GM18505 (cell line): ENCODE measurements at regions not wholly inside any gene's neighbourhood (a gene's known extent, or its start where the extent isn't known, plus 50 kb on each side); places are given as distances from the start of the nearest gene placed in this dataset.

Experiments
- ATAC-seq: cut with Tn5 transposase; IDR thresholded peaks from one replicate; pipeline ENCODE4 v1.9.1; 2021; ENCODE audit not compliant: unreplicated experiment
- POLR2A ChIP-seq: IDR thresholded peaks from 4 replicates; pipeline ENCODE4 v1.6.1; 2011; ENCODE audit warnings: borderline replicate concordance; ENCODE audit not compliant: insufficient read depth, insufficient read length; ENCODE audit errors: extremely low read depth

DNA sequence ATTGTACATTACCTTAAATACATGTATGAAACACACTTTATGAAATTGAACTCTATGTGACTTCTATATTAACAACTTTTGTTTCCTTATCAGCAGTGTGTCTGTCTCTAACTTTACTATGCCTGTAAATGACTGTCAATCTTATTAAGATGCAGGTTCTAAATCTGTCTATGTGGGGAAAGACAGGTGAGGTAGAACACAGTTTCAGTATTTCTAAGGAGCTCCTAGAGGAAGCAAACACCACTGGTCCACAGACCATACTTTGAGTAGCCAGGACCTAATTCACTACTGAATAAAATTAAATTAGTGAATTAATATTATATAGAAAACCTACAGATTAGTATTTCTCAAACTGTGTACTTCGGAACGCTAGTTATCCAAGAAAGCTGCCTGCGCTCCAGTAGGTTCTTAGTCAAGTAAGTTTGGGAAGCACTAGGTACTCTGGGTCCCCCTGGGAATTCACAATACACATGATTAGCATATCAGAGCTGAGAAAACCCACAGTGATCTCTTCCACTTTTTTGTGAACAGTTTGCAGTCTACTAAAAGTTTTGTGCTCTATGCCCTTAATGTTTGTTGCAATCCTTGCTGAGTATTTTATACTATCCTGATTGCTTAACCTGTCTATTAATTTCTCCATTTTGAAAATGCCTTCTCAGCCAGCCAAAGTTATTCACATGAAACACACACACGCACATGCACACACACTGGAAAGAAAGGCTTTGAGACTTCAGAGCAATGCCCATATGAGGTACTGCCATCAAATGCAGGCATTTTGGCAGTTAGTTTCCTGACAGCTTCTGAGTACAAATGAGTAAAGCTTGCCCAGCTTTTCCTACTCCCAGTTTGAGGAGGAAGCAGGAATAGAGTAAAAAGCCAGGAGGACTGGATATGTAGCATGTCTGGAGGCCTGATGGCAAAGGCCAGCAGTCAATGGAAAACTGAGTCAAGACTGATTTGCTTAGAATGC lies 133.6 kb upstream of the CPEB2 start:
- no peak for TF ChIP-seq POLR2A
- no peak for ATAC-seq

DNA sequence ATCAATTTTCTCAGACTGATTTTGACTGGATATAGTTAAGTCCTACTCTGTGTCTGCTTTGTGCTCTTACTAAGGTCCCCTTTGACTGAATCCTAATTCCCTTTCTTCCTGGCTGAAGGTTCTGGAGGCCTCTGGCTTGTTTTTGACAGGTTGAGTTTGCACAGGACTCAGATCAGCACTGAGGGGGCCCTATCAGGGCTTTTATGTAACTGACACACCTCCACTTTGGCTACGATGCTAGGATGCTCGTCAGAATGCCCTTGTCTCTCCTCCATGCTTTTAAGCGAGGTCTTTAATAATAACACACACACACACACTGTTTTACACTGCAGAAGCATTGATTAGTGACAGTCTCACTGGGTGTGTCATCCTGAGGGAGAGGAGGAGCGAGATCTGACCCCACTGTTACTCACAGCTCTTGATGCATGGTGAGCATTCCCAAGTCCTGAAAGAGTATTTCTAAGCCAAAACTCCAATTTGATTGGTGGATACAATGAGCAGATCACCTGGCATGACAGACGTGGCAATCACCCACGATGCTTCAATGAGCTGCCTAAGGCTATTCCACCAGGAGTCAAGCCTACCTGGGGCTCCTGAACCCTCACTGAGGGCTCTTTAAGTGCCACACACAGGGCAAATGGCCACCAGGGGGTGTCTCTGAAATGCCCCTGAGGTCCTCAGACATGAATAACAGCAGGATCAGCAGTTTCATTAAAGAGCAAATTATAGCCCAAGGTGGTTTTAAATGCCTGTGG lies 130.4 kb upstream of the CPEB2 start:
- no peak for TF ChIP-seq POLR2A
- no peak for ATAC-seq

- peak; percentile 52 for ATAC-seq
- TF ChIP-seq POLR2A = no peak
These were observed 127.3 kb upstream of the CPEB2 start for GRCh38 chr4:14874990-14875389.

- TF ChIP-seq POLR2A = no peak
- ATAC-seq = peak; percentile 41
These were observed 124.7 kb upstream of the CPEB2 start for GRCh38 chr4:14877246-14878225.

- no peak for ATAC-seq
These were observed 123.6 kb upstream of the CPEB2 start for GRCh38 chr4:14878681-14879080.

DNA sequence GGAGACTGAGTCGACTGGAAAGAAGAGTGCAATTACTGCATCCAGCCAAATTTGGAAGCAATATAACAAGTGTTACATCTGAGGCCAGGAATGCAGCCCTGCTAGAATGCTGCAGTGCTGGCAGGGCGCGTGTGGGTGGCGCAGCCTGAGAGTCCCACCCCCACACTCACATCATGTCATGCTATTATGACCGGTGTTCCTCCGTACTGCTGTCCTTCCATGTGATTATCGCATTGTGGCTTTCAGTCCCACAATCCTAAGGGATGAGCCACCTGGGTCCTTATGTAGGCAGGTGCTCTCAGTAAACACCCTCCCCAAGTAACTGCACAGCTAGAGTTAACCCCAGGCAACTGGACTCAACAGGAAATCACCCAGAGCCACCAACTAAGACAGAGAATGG lies 122.6 kb upstream of the CPEB2 start:
- no peak for ATAC-seq
- TF ChIP-seq POLR2A = no peak

More at GRCh38 chr4:14878681-14879080, 123.6 kb upstream of the CPEB2 start:
- TF ChIP-seq POLR2A = no peak

- no peak for ATAC-seq
- no peak for TF ChIP-seq POLR2A
These were observed 121.5 kb upstream of the CPEB2 start for GRCh38 chr4:14880805-14881204.

DNA sequence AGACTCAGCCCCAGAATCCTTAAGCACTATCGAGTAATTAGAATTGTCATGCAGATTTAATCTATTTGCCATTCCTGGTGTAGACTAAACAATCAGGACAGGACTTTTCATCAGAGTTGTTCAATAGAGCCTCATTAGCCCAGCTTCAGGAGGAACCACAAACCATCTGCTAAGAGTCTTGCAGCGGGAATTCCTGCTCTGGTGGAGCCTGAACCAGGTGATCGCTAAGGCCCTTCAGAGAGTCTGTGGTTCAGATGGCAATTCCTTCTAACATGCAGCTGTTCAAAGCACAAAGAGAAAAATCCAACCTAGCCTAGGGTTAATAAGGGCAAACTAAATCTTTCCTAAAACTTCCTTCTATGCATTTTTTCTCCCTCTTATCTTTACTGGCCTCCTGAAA lies 119.1 kb upstream of the CPEB2 start:
- no peak for ATAC-seq

GRCh38 chr4:14883661-14884060 lies 118.6 kb upstream of the CPEB2 start:
- no peak for ATAC-seq

More for the DNA sequence above, 119.1 kb upstream of the CPEB2 start:
- TF ChIP-seq POLR2A = no peak

GRCh38 chr4:14887842-14888433 lies 114.3 kb upstream of the CPEB2 start:
- TF ChIP-seq POLR2A = no peak
- no peak for ATAC-seq

More at GRCh38 chr4:14883661-14884060, 118.6 kb upstream of the CPEB2 start:
- no peak for TF ChIP-seq POLR2A

- no peak for TF ChIP-seq POLR2A
- ATAC-seq = no peak
These were observed 113.3 kb upstream of the CPEB2 start for GRCh38 chr4:14888790-14889572.
